ENCODE measurements at regions not wholly inside any gene's neighbourhood (a gene's known extent, or its start where the extent isn't known, plus 50 kb on each side); places are given as distances from the start of the nearest gene placed in this dataset.

DNA sequence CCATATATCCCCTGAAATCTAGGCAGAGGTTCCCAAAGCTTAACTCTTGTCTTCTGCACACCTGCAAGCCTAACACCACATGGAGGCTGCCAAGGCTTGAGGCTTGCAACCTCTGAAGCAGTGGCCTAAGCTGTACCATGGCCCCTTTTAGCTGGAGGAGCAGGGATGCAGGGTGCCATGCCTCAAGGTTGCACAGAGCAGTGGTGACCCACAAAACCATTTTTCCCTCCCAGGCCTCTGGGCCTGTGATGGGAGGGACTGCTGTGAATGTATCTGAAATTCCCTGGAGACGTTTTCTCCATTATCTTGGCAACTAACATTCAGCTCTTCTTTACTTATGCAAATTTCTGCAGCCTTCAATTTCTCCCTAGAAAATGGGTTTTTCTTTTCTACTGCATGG is 210.0 kb upstream of the KITLG start:
- Histone ChIP-seq H3K9me3 (ENCODE audit: control insufficient read depth, low read length) (peaks cover 26% of the 10 kb centered on the region), H3K36me3 (ENCODE audit: control insufficient read depth, insufficient read depth, low read length) (no peaks in the 10 kb centered on the region), H3K9ac (ENCODE audit: extremely low read depth, low read length, poor library complexity, severe bottlenecking) (no peak overlapping the region), H3K27me3 (ENCODE audit: control insufficient read depth, insufficient read depth, low read length, poor library complexity, severe bottlenecking) (no peaks in the 10 kb centered on the region), H3K4me3 (ENCODE audit: low read length) (no peak overlapping the region), H3K27ac (ENCODE audit: low read depth, low read length) (no peak overlapping the region), H3K4me1 (ENCODE audit: control insufficient read depth, insufficient read depth, low read length) (no peaks in the 10 kb centered on the region)
- Mint-ChIP-seq H3K36me3 (ENCODE audit: low read depth) (no peaks in the 10 kb centered on the region), H3K4me3 (no peak overlapping the region), H3K27me3 (ENCODE audit: insufficient read depth) (no peaks in the 10 kb centered on the region), H3K27ac (no peak overlapping the region), H3K9me3 (peaks cover 32% of the 10 kb centered on the region), H3K4me1 (no peaks in the 10 kb centered on the region)
- WGBS, 2 experiments (ENCODE audit: insufficient coverage in 1 of 2, insufficient read length in 1 of 2), result 74 to 86% methylated on average over 1 of the region's 1 CpG
- TF ChIP-seq CTCF (conservative IDR thresholded peaks at IDR 0.05), result no peak
- no peak for DNase-seq

DNA sequence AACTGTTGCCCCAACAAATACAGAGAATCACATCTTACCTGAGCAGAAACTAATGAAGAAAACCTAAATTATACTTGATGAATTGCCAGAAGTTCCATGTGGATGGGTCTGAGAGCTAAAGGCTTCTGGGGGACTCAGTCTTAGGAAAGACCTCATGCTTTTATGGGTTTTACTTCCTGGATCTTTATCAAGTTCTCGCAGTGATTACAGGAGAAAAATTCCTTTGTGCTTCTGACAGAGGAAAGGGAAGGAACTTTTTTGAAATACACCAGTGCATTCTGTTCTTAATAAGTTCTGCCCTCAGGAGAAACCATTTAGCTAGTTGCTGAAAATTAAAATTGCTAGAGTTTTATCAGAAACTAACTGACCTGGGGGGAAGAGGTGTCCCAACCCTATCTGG is 203.9 kb upstream of the KITLG start:
- Histone ChIP-seq H3K4me3 (ENCODE audit: low read length) (no peak overlapping the region), H3K27me3 (ENCODE audit: control insufficient read depth, insufficient read depth, low read length, poor library complexity, severe bottlenecking) (no peaks in the 10 kb centered on the region), H3K9me3 (ENCODE audit: control insufficient read depth, low read length) (peaks cover 2% of the 10 kb centered on the region), H3K27ac (ENCODE audit: low read depth, low read length) (no peak overlapping the region), H3K36me3 (ENCODE audit: control insufficient read depth, insufficient read depth, low read length) (no peaks in the 10 kb centered on the region), H3K4me1 (ENCODE audit: control insufficient read depth, insufficient read depth, low read length) (no peaks in the 10 kb centered on the region), H3K9ac (ENCODE audit: extremely low read depth, low read length, poor library complexity, severe bottlenecking) (no peak overlapping the region)
- H3K27me3 Mint-ChIP-seq (ENCODE audit: insufficient read depth), result no peaks in the 10 kb centered on the region
- TF ChIP-seq CTCF (conservative IDR thresholded peaks at IDR 0.05), result no peak
- H3K36me3 Mint-ChIP-seq (ENCODE audit: low read depth), result no peaks in the 10 kb centered on the region
- H3K27ac Mint-ChIP-seq, result no peak overlapping the region
- peaks cover 9% of the 10 kb centered on the region for H3K4me1 Mint-ChIP-seq
- no peak for DNase-seq
- no peak overlapping the region for H3K4me3 Mint-ChIP-seq
- WGBS, 2 experiments (ENCODE audit: insufficient coverage in 1 of 2, insufficient read length in 1 of 2), result 94 to 100% methylated on average over 1 of the region's 1 CpG
- peaks cover 3% of the 10 kb centered on the region for H3K9me3 Mint-ChIP-seq

DNA sequence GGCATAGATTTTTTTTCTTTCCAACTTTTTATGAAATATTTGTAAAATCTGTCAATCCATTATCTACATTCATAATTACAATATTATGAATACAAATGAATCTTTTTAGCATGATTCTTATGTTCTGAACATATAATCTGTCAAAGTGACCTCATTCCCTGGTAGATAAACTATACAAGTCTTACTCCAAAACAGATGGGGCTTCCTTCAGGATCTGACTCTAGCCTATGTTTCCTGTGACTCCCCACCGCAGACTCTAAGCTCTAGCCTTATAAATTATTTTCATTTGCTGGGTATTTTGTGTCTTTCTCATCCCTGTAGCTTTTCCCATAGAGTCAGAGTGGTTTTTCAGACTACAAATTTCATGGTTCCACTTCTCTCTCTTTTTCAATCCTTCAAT is 202.1 kb upstream of the KITLG start:
- Histone ChIP-seq H3K36me3 (ENCODE audit: control insufficient read depth, insufficient read depth, low read length) (no peaks in the 10 kb centered on the region), H3K27ac (ENCODE audit: low read depth, low read length) (no peak overlapping the region), H3K4me1 (ENCODE audit: control insufficient read depth, insufficient read depth, low read length) (no peaks in the 10 kb centered on the region), H3K27me3 (ENCODE audit: control insufficient read depth, insufficient read depth, low read length, poor library complexity, severe bottlenecking) (no peaks in the 10 kb centered on the region), H3K4me3 (ENCODE audit: low read length) (no peak overlapping the region), H3K9me3 (ENCODE audit: control insufficient read depth, low read length) (no peaks in the 10 kb centered on the region), H3K9ac (ENCODE audit: extremely low read depth, low read length, poor library complexity, severe bottlenecking) (no peak overlapping the region)
- H3K9me3 Mint-ChIP-seq, result no peaks in the 10 kb centered on the region
- 93 to 100% methylated on average over 1 of the region's 1 CpG for WGBS, 2 experiments (ENCODE audit: insufficient coverage in 1 of 2, insufficient read length in 1 of 2)
- no peak for DNase-seq
- H3K27me3 Mint-ChIP-seq (ENCODE audit: insufficient read depth), result no peaks in the 10 kb centered on the region
- H3K4me1 Mint-ChIP-seq, result peaks cover 9% of the 10 kb centered on the region
- no peak for TF ChIP-seq CTCF (conservative IDR thresholded peaks at IDR 0.05)
- H3K36me3 Mint-ChIP-seq (ENCODE audit: low read depth), result no peaks in the 10 kb centered on the region
- H3K4me3 Mint-ChIP-seq, result no peak overlapping the region
- no peak overlapping the region for H3K27ac Mint-ChIP-seq
